Natural killer cell (primary cell): ENCODE measurements at regions not wholly inside any gene's neighbourhood (a gene's known extent, or its start where the extent isn't known, plus 50 kb on each side); places are given as distances from the start of the nearest gene placed in this dataset.

Experiments used
- ATAC-seq, 3 donors: fragments of 150-1000 bp in 2 of 3; fragments of 200-7000 bp in 1 of 3; cut with Tn5 transposase; 1 replicate in 1 of 3; 2 replicates in 2 of 3; pipeline ENCODE4 v1.10.0; 2021; ENCODE audit warnings: mild to moderate bottlenecking in 2 of 3, moderate library complexity in 2 of 3
- DNase-seq, 2 donors: peaks; one replicate each; pipeline versions ENCODE4 v3.0.0 to v3.0.0-alpha.2; 2013 to 2021; ENCODE audit warnings: mixed read lengths in 1 of 2
- H3K27ac ChIP-seq: one replicate; pipeline ENCODE4 v1.5.1; 2013; ENCODE audit warnings: mild to moderate bottlenecking, low read length
- H3K27me3 ChIP-seq: one replicate; pipeline ENCODE4 v1.6.1; 2013; ENCODE audit warnings: low read length; ENCODE audit not compliant: control insufficient read depth, insufficient read depth
- H3K36me3 ChIP-seq: one replicate; pipeline ENCODE4 v1.6.1; 2013; ENCODE audit warnings: low read length; ENCODE audit not compliant: control insufficient read depth, insufficient read depth
- H3K4me1 ChIP-seq: one replicate; pipeline ENCODE4 v1.6.1; 2013; ENCODE audit warnings: low read length; ENCODE audit not compliant: control insufficient read depth, insufficient read depth
- H3K4me3 ChIP-seq: one replicate; pipeline ENCODE4 v1.5.1; 2013; ENCODE audit warnings: low read length
- H3K9me3 ChIP-seq: one replicate; pipeline ENCODE4 v1.6.1; 2013; ENCODE audit warnings: low read length; ENCODE audit not compliant: control insufficient read depth, insufficient read depth
- H3K27ac Mint-ChIP-seq, 2 donors: one replicate each; pipeline ENCODE4 v1.8.0; 2022; ENCODE audit warnings: mild to moderate bottlenecking in 2 of 2, mixed read lengths in 2 of 2, moderate library complexity in 1 of 2
- H3K27me3 Mint-ChIP-seq, 2 donors: one replicate each; pipeline ENCODE4 v1.8.0; 2022; ENCODE audit warnings: low read depth in 2 of 2, mixed read lengths in 2 of 2
- H3K36me3 Mint-ChIP-seq: one replicate; pipeline ENCODE4 v1.8.0; 2022; ENCODE audit warnings: mixed read lengths
- H3K4me1 Mint-ChIP-seq, 2 donors: one replicate each; pipeline ENCODE4 v1.8.0; 2022; ENCODE audit warnings: mixed read lengths in 2 of 2
- H3K4me3 Mint-ChIP-seq: one replicate; pipeline ENCODE4 v1.8.0; 2022; ENCODE audit warnings: mild to moderate bottlenecking, moderate library complexity, mixed read lengths
- H3K9me3 Mint-ChIP-seq, 2 donors: one replicate each; pipeline ENCODE4 v1.8.0; 2022; ENCODE audit warnings: mixed read lengths in 2 of 2
- WGBS: methylation state at CpG from one replicate; pipeline ENCODE4 v1.1.7; 2013; ENCODE audit warnings: missing lambda C conversion rate; ENCODE audit not compliant: insufficient coverage; 5-methylcytosine and 5-hydroxymethylcytosine counted together
- intact Hi-C: fragments of 100-400 bp; cut with micrococcal nuclease; formaldehyde crosslinking; loops from one replicate; pipeline ENCODE4 v1.14.2; 2022
- TF ChIP-seq, protein P1 (sequence below): fragments of 200-600 bp; IDR thresholded peaks from one replicate; pipeline ENCODE4 v1.8.0; 2022; ENCODE audit warnings: antibody characterized with exemption

DNA sequence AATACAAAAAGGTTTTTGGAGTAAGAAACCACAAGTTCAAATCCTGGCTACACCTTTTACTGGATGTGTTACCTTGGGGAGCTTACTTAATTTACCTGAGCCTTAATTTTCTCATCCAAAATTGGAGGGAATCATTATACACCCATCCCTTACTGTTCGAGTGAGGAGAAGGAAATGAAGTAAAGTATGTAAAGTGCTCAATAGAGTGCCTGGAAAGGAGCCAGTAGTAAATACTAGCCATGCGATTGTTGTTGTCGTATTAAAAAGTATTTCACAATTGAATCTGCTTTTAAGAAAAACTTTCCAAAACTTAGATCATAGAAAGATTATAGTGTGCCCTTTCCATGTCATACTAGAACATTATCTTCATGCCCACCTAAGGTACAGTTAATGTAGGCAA, 124.5 kb downstream of the ATXN3L start:
- Histone ChIP-seq H3K36me3 (no peaks in the 10 kb centered on the region), H3K27me3 (no peaks in the 10 kb centered on the region), H3K27ac (no peak overlapping the region), H3K9me3 (no peaks in the 10 kb centered on the region), H3K4me1 (no peaks in the 10 kb centered on the region), H3K4me3 (no peak overlapping the region)
- H3K4me3 Mint-ChIP-seq, result no peak overlapping the region
- no peak overlapping the region for H3K27ac Mint-ChIP-seq
- peaks cover 3 to 40% of the 10 kb centered on the region in 2 donors for H3K27me3 Mint-ChIP-seq
- DNase-seq (no peak), ATAC-seq (no peak)
- H3K4me1 Mint-ChIP-seq, result no peaks in the 10 kb centered on the region
- no peaks in the 10 kb centered on the region for H3K9me3 Mint-ChIP-seq
- TF ChIP-seq, protein P1, sequence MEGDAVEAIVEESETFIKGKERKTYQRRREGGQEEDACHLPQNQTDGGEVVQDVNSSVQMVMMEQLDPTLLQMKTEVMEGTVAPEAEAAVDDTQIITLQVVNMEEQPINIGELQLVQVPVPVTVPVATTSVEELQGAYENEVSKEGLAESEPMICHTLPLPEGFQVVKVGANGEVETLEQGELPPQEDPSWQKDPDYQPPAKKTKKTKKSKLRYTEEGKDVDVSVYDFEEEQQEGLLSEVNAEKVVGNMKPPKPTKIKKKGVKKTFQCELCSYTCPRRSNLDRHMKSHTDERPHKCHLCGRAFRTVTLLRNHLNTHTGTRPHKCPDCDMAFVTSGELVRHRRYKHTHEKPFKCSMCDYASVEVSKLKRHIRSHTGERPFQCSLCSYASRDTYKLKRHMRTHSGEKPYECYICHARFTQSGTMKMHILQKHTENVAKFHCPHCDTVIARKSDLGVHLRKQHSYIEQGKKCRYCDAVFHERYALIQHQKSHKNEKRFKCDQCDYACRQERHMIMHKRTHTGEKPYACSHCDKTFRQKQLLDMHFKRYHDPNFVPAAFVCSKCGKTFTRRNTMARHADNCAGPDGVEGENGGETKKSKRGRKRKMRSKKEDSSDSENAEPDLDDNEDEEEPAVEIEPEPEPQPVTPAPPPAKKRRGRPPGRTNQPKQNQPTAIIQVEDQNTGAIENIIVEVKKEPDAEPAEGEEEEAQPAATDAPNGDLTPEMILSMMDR, result no peak
- intact Hi-C loops, result loop anchor here (5.0 kb wide), 1 partner anchor 358 kb away; no protein-coding TSS in a partner anchor
- no CpG with 5 or more reads among the region's 3 CpGs for WGBS
- H3K36me3 Mint-ChIP-seq, result no peaks in the 10 kb centered on the region

DNA sequence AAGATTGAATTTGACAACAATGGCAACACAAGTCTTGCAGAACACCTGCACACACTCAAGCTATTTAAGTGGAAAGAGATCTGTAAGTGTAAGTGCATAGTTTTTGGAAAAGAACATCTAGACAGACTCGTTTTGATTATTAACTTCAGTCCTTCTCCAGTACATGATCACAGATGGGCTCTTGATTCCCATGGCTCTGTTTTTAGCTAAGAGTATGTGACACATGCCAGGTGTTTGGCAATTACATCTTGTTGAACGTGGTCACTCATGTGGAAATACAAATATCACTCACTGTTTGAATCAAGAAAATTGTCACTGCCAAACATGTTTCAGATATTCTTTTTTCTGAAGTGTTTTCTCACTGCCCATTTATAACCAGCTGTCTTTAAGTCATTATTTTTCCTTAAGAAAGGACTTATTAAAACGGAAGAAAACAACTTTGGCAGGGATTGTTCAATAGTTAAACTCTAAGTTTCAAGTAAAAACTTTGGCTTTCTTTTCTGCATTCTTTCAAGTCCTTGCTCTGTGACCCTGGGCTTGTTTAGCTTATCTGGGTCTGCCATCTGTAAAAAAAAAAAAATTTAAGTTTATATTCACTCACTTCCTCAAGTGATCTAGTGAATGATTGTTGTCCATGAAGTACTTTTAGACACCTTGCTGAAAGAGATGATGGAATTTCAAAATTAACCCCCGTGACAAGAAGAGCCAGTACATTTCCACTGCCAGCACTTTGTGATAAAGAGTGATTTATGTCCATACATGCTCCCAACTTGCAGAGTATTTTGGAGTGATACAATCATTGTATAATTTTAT, 125.4 kb downstream of the ATXN3L start:
- Mint-ChIP-seq H3K27ac (no peak overlapping the region), H3K27me3 (peaks cover 0 to 32% of the 10 kb centered on the region in 2 donors), H3K36me3 (no peaks in the 10 kb centered on the region), H3K4me3 (no peak overlapping the region), H3K9me3 (no peaks in the 10 kb centered on the region), H3K4me1 (peaks cover 0 to 5% of the 10 kb centered on the region in 2 donors)
- Histone ChIP-seq H3K36me3 (no peaks in the 10 kb centered on the region), H3K4me3 (no peak overlapping the region), H3K27ac (no peak overlapping the region), H3K9me3 (no peaks in the 10 kb centered on the region), H3K4me1 (no peaks in the 10 kb centered on the region), H3K27me3 (no peaks in the 10 kb centered on the region)
- 60% methylated on average over 3 of the region's 4 CpGs for WGBS
- intact Hi-C loops, result loop anchor here (5.0 kb wide), 1 partner anchor 357 kb away; no protein-coding TSS in a partner anchor
- ATAC-seq (no peak), DNase-seq (no peak)
- TF ChIP-seq, protein P1, result no peak

DNA sequence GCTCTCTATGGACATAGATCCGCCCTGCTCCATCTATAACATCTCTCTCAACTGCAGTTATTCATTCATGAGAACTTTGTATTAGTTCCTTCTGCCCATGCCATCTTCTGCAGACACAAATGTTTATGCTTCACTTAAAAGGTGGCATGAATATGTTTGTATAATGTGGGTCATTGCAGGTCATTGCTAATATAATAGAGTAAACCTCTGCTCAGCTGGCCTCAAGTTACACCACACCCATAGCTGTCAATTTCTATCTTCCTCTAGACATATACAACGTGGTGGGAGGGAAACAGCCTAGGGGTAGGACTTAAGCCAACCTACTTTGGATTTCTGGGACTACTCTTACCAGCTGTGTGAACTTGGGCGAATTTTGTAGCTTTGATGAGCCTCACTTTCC, 129.8 kb downstream of the ATXN3L start:
- no peaks in the 10 kb centered on the region for H3K36me3 Mint-ChIP-seq
- no peak overlapping the region for H3K27ac ChIP-seq
- H3K9me3 ChIP-seq, result no peaks in the 10 kb centered on the region
- intact Hi-C loops, result no loop called here
- H3K27me3 ChIP-seq, result no peaks in the 10 kb centered on the region
- H3K27me3 Mint-ChIP-seq, result peaks cover 0 to 24% of the 10 kb centered on the region in 2 donors
- no peaks in the 10 kb centered on the region for H3K4me1 ChIP-seq
- no peaks in the 10 kb centered on the region for H3K9me3 Mint-ChIP-seq
- no peak overlapping the region for H3K4me3 Mint-ChIP-seq
- no peak overlapping the region for H3K27ac Mint-ChIP-seq
- no peak for DNase-seq
- no peak for ATAC-seq
- H3K36me3 ChIP-seq, result no peaks in the 10 kb centered on the region
- peaks cover 0 to 5% of the 10 kb centered on the region in 2 donors for H3K4me1 Mint-ChIP-seq
- TF ChIP-seq, protein P1, result no peak
- no peak overlapping the region for H3K4me3 ChIP-seq
- 83% methylated on average over 1 of the region's 3 CpGs for WGBS
